Upper lobe of left lung (tissue), 6 donors: ENCODE measurements at regions not wholly inside any gene's neighbourhood (a gene's known extent, or its start where the extent isn't known, plus 50 kb on each side); places are given as distances from the start of the nearest gene placed in this dataset.

Experiments
- ATAC-seq, 2 donors: fragments of 200-7000 bp; cut with Tn5 transposase; one replicate each; pipeline ENCODE4 v1.9.1; 2022; ENCODE audit warnings: mild to moderate bottlenecking in 2 of 2, moderate library complexity in 2 of 2; ENCODE audit not compliant: low FRiP score in 2 of 2
- DNase-seq, 2 donors: peaks; one replicate each; pipeline ENCODE4 v3.0.0-alpha.2; 2019 to 2020
- H3K27ac ChIP-seq, 4 donors: fragments of 200-600 bp; sonication (generic); one replicate each; pipeline ENCODE4 v1.5.1; 2016 to 2019
- H3K27me3 ChIP-seq, 4 donors: fragments of 200-600 bp; sonication (generic); one replicate each; pipeline ENCODE4 v1.5.1; 2017 to 2019
- H3K36me3 ChIP-seq, 4 donors: fragments of 200-600 bp; sonication (generic); one replicate each; pipeline ENCODE4 v1.5.1; 2016 to 2019
- H3K4me1 ChIP-seq, 4 donors: fragments of 200-600 bp; sonication (generic); one replicate each; pipeline ENCODE4 v1.5.1; 2018 to 2019
- H3K4me3 ChIP-seq, 4 donors: fragments of 200-600 bp; sonication (generic); one replicate each; pipeline ENCODE4 v1.5.1; 2017 to 2019; ENCODE audit warnings: mild to moderate bottlenecking in 2 of 4, moderate library complexity in 1 of 4
- H3K9me3 ChIP-seq, 4 donors: fragments of 200-600 bp; sonication (generic); one replicate each; pipeline ENCODE4 v1.5.1; 2018 to 2019
- EP300 ChIP-seq, 4 donors: sonication (generic); formaldehyde crosslinking; IDR thresholded peaks; one replicate each; pipeline ENCODE4 v1.5.1; 2017; ENCODE audit warnings: antibody characterized with exemption in 4 of 4, control low read depth in 2 of 4
- POLR2A ChIP-seq, 4 donors: fragments of 450-650 bp; IDR thresholded peaks; one replicate each; pipeline ENCODE4 v1.5.1; 2016 to 2017; ENCODE audit warnings: antibody characterized with exemption in 4 of 4, mild to moderate bottlenecking in 2 of 4
- POLR2AphosphoS5 ChIP-seq, 2 donors: sonication (generic); formaldehyde crosslinking; IDR thresholded peaks; one replicate each; pipeline ENCODE4 v1.5.1; 2017; ENCODE audit warnings: antibody characterized with exemption in 2 of 2
- WGBS, 2 donors: methylation state at CpG; one replicate each; pipeline ENCODE4 v1.1.5; 2017 to 2018; 5-methylcytosine and 5-hydroxymethylcytosine counted together
- TF ChIP-seq, protein P1 (sequence below), 6 experiments: fragments of 450-650 bp in 4 of 6; fragments of 200-600 bp in 2 of 6; sonication (generic) in 2 of 6; IDR thresholded peaks; one replicate each; pipeline ENCODE4 v1.5.1; 2016 to 2019; ENCODE audit warnings: antibody characterized with exemption in 6 of 6
- donor health status: DM: no; HTN: no; CAD: no; lungs with moderate emphysema.
- donor health status: DM: no; HTN: yes; CAD: no; lungs with severe emphysema.

DNA sequence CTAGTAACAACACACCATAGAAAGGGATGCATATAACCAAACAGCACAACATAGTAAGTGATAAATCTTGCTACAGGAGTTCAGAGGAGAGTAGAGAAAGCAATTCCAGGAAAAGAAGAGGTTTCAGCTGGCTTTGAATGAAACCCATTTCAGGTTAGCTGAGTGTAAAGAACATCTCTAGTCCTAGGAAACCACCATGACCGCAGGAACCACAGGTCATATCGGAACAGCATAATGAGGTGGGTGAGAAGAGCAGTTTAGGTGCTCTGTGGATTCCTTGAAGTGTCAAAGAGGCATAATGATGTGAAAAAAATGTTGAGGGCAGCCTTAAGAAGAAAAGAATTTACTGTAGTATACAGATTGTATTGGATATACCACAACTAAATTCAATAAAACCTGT lies 507.5 kb downstream of the MTRR start:
- ATAC-seq (no peak), DNase-seq (no peak)
- WGBS, 2 donors = 65 to 86% methylated on average over 2 of the region's 2 CpGs
- Histone ChIP-seq H3K4me3 (no peak overlapping the region), H3K4me1 (no peaks in the 10 kb centered on the region), H3K27ac (no peak overlapping the region), H3K36me3 (no peaks in the 10 kb centered on the region), H3K27me3 (no peaks in the 10 kb centered on the region), H3K9me3 (no peaks in the 10 kb centered on the region)
- TF ChIP-seq POLR2AphosphoS5 (IDR thresholded peaks at IDR 0.05) (no peak), EP300 (IDR thresholded peaks at IDR 0.05) (no peak), POLR2A (IDR thresholded peaks at IDR 0.05) (no peak)
- TF ChIP-seq, protein P1, sequence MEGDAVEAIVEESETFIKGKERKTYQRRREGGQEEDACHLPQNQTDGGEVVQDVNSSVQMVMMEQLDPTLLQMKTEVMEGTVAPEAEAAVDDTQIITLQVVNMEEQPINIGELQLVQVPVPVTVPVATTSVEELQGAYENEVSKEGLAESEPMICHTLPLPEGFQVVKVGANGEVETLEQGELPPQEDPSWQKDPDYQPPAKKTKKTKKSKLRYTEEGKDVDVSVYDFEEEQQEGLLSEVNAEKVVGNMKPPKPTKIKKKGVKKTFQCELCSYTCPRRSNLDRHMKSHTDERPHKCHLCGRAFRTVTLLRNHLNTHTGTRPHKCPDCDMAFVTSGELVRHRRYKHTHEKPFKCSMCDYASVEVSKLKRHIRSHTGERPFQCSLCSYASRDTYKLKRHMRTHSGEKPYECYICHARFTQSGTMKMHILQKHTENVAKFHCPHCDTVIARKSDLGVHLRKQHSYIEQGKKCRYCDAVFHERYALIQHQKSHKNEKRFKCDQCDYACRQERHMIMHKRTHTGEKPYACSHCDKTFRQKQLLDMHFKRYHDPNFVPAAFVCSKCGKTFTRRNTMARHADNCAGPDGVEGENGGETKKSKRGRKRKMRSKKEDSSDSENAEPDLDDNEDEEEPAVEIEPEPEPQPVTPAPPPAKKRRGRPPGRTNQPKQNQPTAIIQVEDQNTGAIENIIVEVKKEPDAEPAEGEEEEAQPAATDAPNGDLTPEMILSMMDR (IDR thresholded peaks at IDR 0.05) = no peak

DNA sequence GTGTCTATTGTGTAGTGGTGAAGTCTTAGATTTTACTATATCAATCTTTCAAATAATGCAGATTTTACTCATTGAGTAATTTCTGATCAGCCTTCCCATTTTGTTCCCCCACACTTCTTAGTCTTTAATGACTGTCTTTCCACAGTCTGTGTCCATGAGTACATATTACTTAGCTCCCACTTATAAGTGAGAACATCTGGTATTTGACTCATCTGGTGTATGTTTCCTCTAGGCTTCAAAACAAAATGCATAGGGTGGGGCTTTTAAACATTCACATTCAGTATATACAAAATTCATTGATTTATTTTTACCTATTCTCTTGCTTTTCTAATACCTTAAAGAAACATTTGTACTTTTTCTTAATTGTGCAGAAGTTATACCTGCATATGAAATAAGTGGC lies 513.0 kb downstream of the MTRR start:
- no peak for ATAC-seq

DNA sequence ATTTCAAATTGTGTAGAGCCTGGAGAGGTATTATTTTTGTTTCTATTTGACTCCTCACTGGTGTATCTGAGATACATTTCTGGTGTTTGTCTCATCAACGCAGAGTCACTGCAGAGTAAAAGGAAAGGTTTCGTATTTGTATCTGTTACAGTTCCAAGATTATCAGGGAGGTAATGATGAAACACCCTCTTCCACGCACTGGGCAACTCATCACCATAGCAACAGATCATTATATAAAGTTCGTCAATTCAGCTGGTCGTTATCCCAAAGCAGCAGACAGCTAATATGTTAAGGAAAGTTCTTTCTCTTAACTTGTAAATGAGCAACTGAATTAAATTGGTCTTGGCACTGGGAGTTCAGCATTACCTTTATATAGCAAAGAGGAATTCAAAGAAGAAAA lies 513.5 kb downstream of the MTRR start:
- no peaks in the 10 kb centered on the region for H3K27me3 ChIP-seq
- 77 to 87% methylated on average over 5 of the region's 5 CpGs for WGBS, 2 donors
- H3K36me3 ChIP-seq = no peaks in the 10 kb centered on the region
- no peaks in the 10 kb centered on the region for H3K4me1 ChIP-seq
- H3K9me3 ChIP-seq = no peaks in the 10 kb centered on the region
- no peak overlapping the region for H3K4me3 ChIP-seq
- DNase-seq = no peak
- no peak overlapping the region for H3K27ac ChIP-seq
- no peak for ATAC-seq
- no peak for TF ChIP-seq EP300 (IDR thresholded peaks at IDR 0.05)
- no peak for TF ChIP-seq POLR2AphosphoS5 (IDR thresholded peaks at IDR 0.05)
- TF ChIP-seq, protein P1 (IDR thresholded peaks at IDR 0.05) = no peak
- no peak for TF ChIP-seq POLR2A (IDR thresholded peaks at IDR 0.05)

More for the DNA sequence above, 513.0 kb downstream of the MTRR start:
- no peak for TF ChIP-seq EP300 (IDR thresholded peaks at IDR 0.05)
- no peak for TF ChIP-seq POLR2A (IDR thresholded peaks at IDR 0.05)
- TF ChIP-seq, protein P1 (IDR thresholded peaks at IDR 0.05) = no peak
- TF ChIP-seq POLR2AphosphoS5 (IDR thresholded peaks at IDR 0.05) = no peak
- no peak for DNase-seq
- H3K27me3 ChIP-seq = no peaks in the 10 kb centered on the region
- H3K36me3 ChIP-seq = no peaks in the 10 kb centered on the region
- no peaks in the 10 kb centered on the region for H3K4me1 ChIP-seq
- H3K27ac ChIP-seq = no peak overlapping the region
- H3K4me3 ChIP-seq = no peak overlapping the region
- no peaks in the 10 kb centered on the region for H3K9me3 ChIP-seq

DNA sequence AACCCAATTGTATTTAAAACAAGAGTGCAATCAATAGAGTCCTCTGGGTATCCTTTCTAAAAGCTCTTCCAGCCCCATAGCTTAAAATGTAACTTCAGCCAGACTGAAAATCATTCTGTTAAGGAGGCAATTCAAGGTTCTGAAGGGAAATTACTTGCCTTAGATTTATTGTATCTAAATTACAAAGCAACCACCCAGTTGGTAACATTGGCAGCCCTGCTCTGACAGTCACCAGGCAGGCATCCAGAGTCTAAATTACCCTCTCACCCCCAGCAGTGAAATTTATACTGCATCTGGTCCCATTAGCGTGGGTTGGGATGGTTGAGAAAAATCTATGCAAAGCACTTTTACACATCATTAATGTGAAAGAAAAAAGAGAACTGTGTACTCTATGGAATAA lies 514.7 kb downstream of the MTRR start:
- ATAC-seq = no peak
- WGBS, 2 donors = 50 to 76% methylated on average over 1 of the region's 1 CpG
- Histone ChIP-seq H3K4me1 (no peaks in the 10 kb centered on the region), H3K4me3 (no peak overlapping the region), H3K36me3 (no peaks in the 10 kb centered on the region), H3K27ac (no peak overlapping the region), H3K27me3 (no peaks in the 10 kb centered on the region), H3K9me3 (no peaks in the 10 kb centered on the region)
- no peak for DNase-seq
- TF ChIP-seq, protein P1 (IDR thresholded peaks at IDR 0.05) = no peak
- TF ChIP-seq POLR2AphosphoS5 (IDR thresholded peaks at IDR 0.05) (no peak), EP300 (IDR thresholded peaks at IDR 0.05) (no peak), POLR2A (IDR thresholded peaks at IDR 0.05) (no peak)

DNA sequence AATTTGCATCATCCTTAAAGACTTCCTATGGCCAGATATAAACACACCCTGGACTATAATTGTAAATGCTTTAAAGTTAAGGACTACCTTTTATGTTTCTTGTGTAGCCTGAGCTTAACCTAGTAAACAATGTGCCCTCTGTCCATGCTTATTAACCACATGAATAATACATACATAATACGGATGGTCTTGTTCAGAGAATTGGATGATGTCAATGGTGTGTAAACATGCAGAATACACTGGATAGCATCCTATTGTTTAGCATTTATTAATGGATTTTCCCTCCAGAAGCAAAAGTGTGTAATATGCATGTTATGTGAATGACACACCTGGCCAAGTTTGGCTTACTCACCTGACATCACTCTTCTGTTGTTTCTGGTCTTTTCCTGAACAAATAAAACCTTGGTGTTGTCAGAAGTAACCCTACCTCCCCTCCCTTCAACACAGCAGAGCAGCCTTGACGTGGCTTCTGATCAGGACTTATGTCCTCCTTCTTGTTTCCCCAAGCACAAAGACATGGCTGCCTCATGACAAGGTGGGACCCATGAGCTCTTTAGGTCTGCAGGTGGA lies 517.9 kb downstream of the MTRR start:
- Histone ChIP-seq H3K4me1 (no peaks in the 10 kb centered on the region), H3K9me3 (no peaks in the 10 kb centered on the region), H3K27me3 (no peaks in the 10 kb centered on the region), H3K4me3 (no peak overlapping the region), H3K27ac (no peak overlapping the region), H3K36me3 (no peaks in the 10 kb centered on the region)
- 75 to 79% methylated on average over 2 of the region's 2 CpGs for WGBS, 2 donors
- TF ChIP-seq EP300 (IDR thresholded peaks at IDR 0.05) = no peak
- DNase-seq (no peak), ATAC-seq (no peak)
